ENCODE measurements at regions not wholly inside any gene's neighbourhood (a gene's known extent, or its start where the extent isn't known, plus 50 kb on each side); places are given as distances from the start of the nearest gene placed in this dataset.

GRCh38 chr6:118761645-118762044, 110.3 kb upstream of the CEP85L start:
- DNase-seq, result no peak

GRCh38 chr6:118758946-118759345, 107.6 kb upstream of the CEP85L start:
- DNase-seq, result no peak

GRCh38 chr6:118755941-118756646, 104.7 kb upstream of the CEP85L start:
- no peak for DNase-seq

GRCh38 chr6:118752803-118753202, 101.4 kb upstream of the CEP85L start:
- DNase-seq, result no peak

- DNase-seq, result no peak
Observed at GRCh38 chr6:118751072-118751471, 99.7 kb upstream of the CEP85L start.

GRCh38 chr6:118750143-118750542, 98.8 kb upstream of the CEP85L start:
- no peak for DNase-seq

GRCh38 chr6:118748311-118749062, 97.1 kb upstream of the CEP85L start:
- DNase-seq, result peak; percentile 43

- DNase-seq, result no peak
Observed at GRCh38 chr6:118746825-118747174, 95.4 kb upstream of the CEP85L start.

- no peak for DNase-seq
Observed at GRCh38 chr6:118746145-118746824, 94.9 kb upstream of the CEP85L start.

- DNase-seq, result no peak
Observed at GRCh38 chr6:118745156-118745555, 93.8 kb upstream of the CEP85L start.

- DNase-seq, result no peak
Observed at GRCh38 chr6:118744261-118744941, 93.0 kb upstream of the CEP85L start.

GRCh38 chr6:118743746-118744145, 92.4 kb upstream of the CEP85L start:
- DNase-seq, result no peak

GRCh38 chr6:118740372-118740771, 89.0 kb upstream of the CEP85L start:
- peak; percentile 69 for DNase-seq

- peak; percentile 91 for DNase-seq
Observed at GRCh38 chr6:118739696-118740353, 88.4 kb upstream of the CEP85L start.

- no peak for DNase-seq
Observed at GRCh38 chr6:118736440-118736839, 85.0 kb upstream of the CEP85L start.

- no peak for DNase-seq
Observed at GRCh38 chr6:118735320-118735719, 83.9 kb upstream of the CEP85L start.

GRCh38 chr6:118725944-118726343, 74.6 kb upstream of the CEP85L start:
- DNase-seq, result no peak

- no peak for DNase-seq
Observed at GRCh38 chr6:118724211-118724610, 72.8 kb upstream of the CEP85L start.

- no peak for DNase-seq
Observed at GRCh38 chr6:118722829-118723813, 71.7 kb upstream of the CEP85L start.

- DNase-seq, result no peak
Observed at GRCh38 chr6:118720125-118720473, 68.7 kb upstream of the CEP85L start.

- DNase-seq, result no peak
Observed at GRCh38 chr6:118719351-118720124, 68.1 kb upstream of the CEP85L start.

Measured in NCI-H1105 treated with DMSO at 0.1 percent for 48 hours (cell line).